Effector memory CD8-positive, alpha-beta T cell (primary cell): ENCODE measurements at regions not wholly inside any gene's neighbourhood (a gene's known extent, or its start where the extent isn't known, plus 50 kb on each side); places are given as distances from the start of the nearest gene placed in this dataset.

Experiments
- ATAC-seq: fragments of 150-1000 bp; cut with Tn5 transposase; replicated peaks from 2 replicates; pipeline ENCODE4 v1.10.0; 2021; ENCODE audit warnings: mild to moderate bottlenecking, moderate library complexity
- DNase-seq, 3 experiments: peaks; one replicate each; pipeline ENCODE4 v3.0.0; 2021
- H3K27ac Mint-ChIP-seq, 2 donors: one replicate each; pipeline ENCODE4 v1.8.0; 2022; ENCODE audit warnings: mild to moderate bottlenecking in 2 of 2, mixed read lengths in 2 of 2, moderate library complexity in 2 of 2
- H3K27me3 Mint-ChIP-seq, 2 donors: one replicate each; pipeline ENCODE4 v1.8.0; 2022; ENCODE audit warnings: mixed read lengths in 2 of 2
- H3K36me3 Mint-ChIP-seq: one replicate; pipeline ENCODE4 v1.8.0; 2022; ENCODE audit warnings: mild to moderate bottlenecking, moderate library complexity, mixed read lengths; ENCODE audit not compliant: insufficient read depth
- H3K4me1 Mint-ChIP-seq, 2 donors: one replicate each; pipeline ENCODE4 v1.8.0; 2022; ENCODE audit warnings: low read depth in 2 of 2, mixed read lengths in 2 of 2
- H3K4me3 Mint-ChIP-seq, 2 donors: one replicate each; pipeline ENCODE4 v1.8.0; 2022; ENCODE audit warnings: mild to moderate bottlenecking in 2 of 2, mixed read lengths in 2 of 2, moderate library complexity in 2 of 2
- H3K9me3 Mint-ChIP-seq, 2 donors: one replicate each; pipeline ENCODE4 v1.8.0; 2022; ENCODE audit warnings: mixed read lengths in 2 of 2

DNA sequence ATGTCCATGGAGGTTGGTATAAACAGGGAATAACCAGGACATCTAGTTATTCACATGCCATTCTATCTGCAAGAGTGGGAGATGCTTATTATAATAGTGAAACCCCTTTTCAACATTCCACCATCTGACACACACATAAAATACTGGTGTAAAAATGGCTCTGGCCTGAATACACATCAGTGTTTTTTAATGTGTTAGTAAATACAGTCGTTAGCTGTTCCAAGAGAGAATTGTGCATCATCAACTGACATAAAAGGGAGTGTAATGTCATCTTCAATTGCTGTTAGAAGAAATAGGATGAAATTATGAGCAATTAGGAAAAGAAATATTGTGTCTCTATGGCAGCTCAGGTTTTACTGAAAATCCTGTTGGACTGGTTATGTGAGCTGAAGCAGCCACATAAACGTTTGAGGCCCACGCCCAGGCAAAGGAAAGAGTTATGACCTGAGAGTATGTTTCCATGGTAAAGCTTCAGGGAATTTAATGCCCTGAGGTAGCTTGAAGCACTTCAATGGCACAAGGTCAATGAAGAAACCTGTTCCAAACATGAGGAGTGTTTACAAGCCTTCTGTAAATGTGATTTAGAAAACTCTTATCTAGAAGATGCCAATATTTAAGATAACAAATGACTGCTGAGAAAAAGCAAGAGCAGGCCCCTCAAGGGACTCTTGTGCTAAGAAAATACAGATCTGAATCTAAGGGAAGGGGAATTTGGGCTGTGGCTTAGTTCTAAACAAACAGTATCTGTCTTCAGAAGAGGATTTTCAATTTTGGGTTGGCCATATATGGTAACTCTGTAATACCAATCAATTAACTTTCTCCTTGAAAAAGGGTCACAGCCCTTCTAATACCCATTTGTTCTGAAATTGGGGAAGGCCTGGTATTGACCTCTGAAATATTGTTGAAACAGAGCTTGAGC, 384.3 kb downstream of the SEC16B start:
- Mint-ChIP-seq H3K4me1 (no peaks in the 10 kb centered on the region), H3K27ac (no peak overlapping the region), H3K4me3 (no peak overlapping the region), H3K36me3 (no peaks in the 10 kb centered on the region), H3K27me3 (no peaks in the 10 kb centered on the region), H3K9me3 (peaks cover 7 to 8% of the 10 kb centered on the region in 2 donors)
- DNase-seq (no peak), ATAC-seq (no peak)

DNA sequence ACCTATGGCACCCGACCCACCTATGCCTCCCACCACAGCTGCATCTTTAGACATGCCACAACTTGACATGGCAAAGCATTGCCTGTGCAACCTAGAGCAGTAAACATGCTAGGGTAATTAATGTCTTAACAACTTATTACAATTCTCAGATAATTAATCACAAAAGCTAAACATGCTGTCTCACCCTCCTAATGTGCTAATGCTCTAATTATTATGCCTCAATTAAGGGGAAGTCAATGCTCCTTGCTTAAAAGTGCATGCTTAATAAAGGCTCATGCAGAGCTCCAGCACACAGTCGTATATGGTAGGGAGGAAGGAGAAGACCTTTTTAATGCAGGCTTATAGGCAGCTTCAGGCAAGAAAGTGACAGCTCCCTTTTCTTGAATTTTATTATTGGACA, 396.0 kb downstream of the SEC16B start:
- peaks cover 7 to 21% of the 10 kb centered on the region in 2 donors for H3K9me3 Mint-ChIP-seq
- no peaks in the 10 kb centered on the region for H3K4me1 Mint-ChIP-seq
- DNase-seq, result no peak
- H3K36me3 Mint-ChIP-seq, result no peaks in the 10 kb centered on the region
- no peaks in the 10 kb centered on the region for H3K27me3 Mint-ChIP-seq
- H3K27ac Mint-ChIP-seq, result no peak overlapping the region
- H3K4me3 Mint-ChIP-seq, result no peak overlapping the region
- no peak for ATAC-seq

DNA sequence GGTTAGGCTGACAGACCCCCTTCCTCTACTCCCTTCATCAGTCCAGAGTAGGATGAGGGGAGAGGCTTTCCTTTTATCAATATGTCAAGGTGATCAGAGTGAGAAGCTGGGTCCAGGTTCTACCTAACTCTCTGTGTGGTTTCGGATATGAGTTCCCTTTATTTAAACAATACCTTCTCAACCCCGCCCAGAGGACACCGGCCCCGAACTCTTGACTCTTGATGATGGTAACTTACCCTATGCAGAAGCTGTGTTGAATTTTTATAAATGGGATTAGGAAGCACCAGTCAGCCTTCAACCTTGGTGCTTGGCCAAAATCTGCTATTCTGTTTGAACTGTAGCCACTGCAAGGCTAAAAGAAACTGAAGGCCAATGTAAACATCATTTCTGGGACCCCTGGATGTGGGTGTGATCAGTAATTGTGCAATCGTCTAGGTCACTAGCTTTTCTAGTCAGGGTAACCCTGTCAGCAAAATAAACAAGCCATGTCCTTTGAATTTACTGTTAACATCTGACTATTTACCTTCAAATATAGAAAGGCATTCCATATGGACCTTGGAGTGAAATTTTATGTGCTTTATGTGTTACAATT, 398.3 kb downstream of the SEC16B start:
- Mint-ChIP-seq H3K27me3 (no peaks in the 10 kb centered on the region), H3K27ac (no peak overlapping the region), H3K36me3 (no peaks in the 10 kb centered on the region), H3K4me3 (no peak overlapping the region), H3K9me3 (peaks cover 7 to 21% of the 10 kb centered on the region in 2 donors), H3K4me1 (no peaks in the 10 kb centered on the region)
- ATAC-seq, result no peak
- no peak for DNase-seq

DNA sequence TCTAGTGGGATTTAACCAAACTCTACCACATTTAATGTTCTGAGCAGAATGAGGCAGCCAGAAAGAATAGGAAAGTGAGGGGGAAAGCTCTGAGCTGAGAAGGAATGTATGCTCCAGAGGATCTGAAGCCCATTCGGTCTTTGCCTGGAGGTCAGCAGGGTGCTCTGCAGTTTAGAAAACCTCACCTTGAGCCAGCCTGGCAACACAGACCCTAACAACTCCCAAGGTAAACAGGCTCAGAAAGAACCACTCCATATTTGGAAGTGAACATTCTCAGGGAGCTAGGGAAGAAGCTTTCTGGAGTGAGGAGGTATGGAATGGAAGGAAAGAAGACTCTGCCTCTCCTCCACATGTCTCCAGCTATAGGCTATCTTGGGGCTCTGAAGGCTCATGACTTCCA, 398.8 kb downstream of the SEC16B start:
- no peak overlapping the region for H3K4me3 Mint-ChIP-seq
- DNase-seq, result no peak
- H3K27ac Mint-ChIP-seq, result no peak overlapping the region
- H3K27me3 Mint-ChIP-seq, result no peaks in the 10 kb centered on the region
- ATAC-seq, result no peak
- H3K9me3 Mint-ChIP-seq, result peaks cover 4 to 16% of the 10 kb centered on the region in 2 donors
- no peaks in the 10 kb centered on the region for H3K4me1 Mint-ChIP-seq
- no peaks in the 10 kb centered on the region for H3K36me3 Mint-ChIP-seq

DNA sequence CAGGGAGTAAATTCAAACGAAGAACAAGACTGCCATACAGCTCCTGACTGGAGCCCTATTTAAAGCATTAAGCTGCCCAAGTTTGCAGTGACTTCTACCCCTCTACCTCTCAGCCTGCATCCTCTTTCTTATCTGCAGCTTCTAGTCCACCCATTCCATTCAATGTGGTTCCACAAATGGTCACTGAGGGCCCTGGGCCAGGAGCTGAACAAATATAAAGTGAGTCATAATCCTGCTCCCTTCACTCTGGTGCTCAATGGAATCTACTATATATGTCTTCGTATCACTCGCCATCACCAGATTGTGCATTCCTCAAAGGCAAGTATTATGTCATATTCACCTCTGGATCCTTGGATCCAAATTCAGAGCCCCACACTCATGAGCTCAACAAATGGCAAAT, 398.7 kb downstream of the BRINP2 start:
- Mint-ChIP-seq H3K9me3 (peaks cover 2 to 13% of the 10 kb centered on the region in 2 donors), H3K4me1 (no peaks in the 10 kb centered on the region), H3K36me3 (no peaks in the 10 kb centered on the region), H3K4me3 (no peak overlapping the region), H3K27ac (no peak overlapping the region), H3K27me3 (no peaks in the 10 kb centered on the region)
- no peak for ATAC-seq
- DNase-seq, result no peak

DNA sequence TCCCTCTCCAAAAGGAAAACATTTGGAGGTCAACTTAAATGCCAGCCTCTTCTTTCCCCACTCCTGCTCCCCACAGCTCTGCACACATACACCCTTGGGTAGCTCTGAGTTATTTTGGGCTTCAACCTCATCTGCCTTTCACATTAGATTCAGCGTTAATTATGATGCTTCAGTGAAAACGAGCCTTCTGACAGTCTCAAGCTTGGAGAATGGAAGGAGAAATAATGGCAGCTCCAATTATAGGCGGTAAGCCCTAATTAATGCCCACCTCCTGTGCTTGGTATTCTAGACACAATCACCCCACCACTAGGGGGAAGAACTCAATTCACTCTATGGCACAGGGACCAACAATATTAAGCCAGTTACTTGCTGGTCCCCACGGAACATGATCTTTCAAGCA, 397.9 kb downstream of the BRINP2 start:
- no peaks in the 10 kb centered on the region for H3K27me3 Mint-ChIP-seq
- no peak overlapping the region for H3K4me3 Mint-ChIP-seq
- H3K9me3 Mint-ChIP-seq, result peaks cover 2 to 13% of the 10 kb centered on the region in 2 donors
- DNase-seq, result no peak
- no peak overlapping the region for H3K27ac Mint-ChIP-seq
- H3K36me3 Mint-ChIP-seq, result no peaks in the 10 kb centered on the region
- H3K4me1 Mint-ChIP-seq, result no peaks in the 10 kb centered on the region
- ATAC-seq, result no peak

DNA sequence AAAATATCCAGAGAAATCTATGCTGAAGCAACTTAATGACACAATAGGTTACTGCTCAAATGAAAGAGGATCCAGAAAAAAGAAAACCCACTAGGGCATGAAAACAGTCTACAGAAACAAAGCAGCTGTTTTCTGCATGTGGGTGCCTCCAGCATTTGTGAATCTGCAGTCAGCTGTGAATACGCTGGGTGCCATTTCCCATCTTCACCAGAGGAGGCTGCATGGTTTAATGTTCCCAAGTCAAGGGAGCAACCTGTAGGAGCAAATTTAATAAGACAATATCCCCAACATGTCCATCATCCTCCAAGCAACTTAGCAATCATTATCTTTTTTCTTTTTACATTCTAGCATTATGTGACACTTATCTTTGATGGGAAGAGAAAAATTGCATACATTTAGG, 396.6 kb downstream of the BRINP2 start:
- Mint-ChIP-seq H3K4me1 (no peaks in the 10 kb centered on the region), H3K27ac (no peak overlapping the region), H3K27me3 (no peaks in the 10 kb centered on the region), H3K9me3 (peaks cover 2 to 17% of the 10 kb centered on the region in 2 donors), H3K4me3 (no peak overlapping the region), H3K36me3 (no peaks in the 10 kb centered on the region)
- DNase-seq (no peak), ATAC-seq (no peak)

DNA sequence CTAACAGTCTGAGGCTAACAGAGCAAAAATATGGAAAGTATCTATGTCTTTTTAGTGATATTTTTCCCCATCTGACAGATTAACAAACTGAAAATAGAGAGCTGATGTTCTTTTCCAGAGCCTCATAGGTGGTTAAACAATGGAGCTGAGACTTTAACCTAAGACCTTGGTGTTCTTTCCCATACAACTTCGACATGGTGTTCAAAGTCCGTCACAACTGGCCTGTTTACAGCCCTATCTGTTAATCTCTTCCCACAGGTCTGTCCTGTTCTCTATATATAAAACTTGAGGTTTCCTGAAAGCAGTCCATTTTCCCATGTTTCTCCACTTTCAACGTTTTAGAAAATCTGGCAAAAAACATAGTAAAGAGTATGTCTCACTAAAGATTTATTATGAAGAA, 395.7 kb downstream of the BRINP2 start:
- no peak for DNase-seq
- no peak overlapping the region for H3K4me3 Mint-ChIP-seq
- no peaks in the 10 kb centered on the region for H3K36me3 Mint-ChIP-seq
- H3K27me3 Mint-ChIP-seq, result no peaks in the 10 kb centered on the region
- no peak for ATAC-seq
- H3K9me3 Mint-ChIP-seq, result peaks cover 2 to 24% of the 10 kb centered on the region in 2 donors
- H3K4me1 Mint-ChIP-seq, result no peaks in the 10 kb centered on the region
- no peak overlapping the region for H3K27ac Mint-ChIP-seq

DNA sequence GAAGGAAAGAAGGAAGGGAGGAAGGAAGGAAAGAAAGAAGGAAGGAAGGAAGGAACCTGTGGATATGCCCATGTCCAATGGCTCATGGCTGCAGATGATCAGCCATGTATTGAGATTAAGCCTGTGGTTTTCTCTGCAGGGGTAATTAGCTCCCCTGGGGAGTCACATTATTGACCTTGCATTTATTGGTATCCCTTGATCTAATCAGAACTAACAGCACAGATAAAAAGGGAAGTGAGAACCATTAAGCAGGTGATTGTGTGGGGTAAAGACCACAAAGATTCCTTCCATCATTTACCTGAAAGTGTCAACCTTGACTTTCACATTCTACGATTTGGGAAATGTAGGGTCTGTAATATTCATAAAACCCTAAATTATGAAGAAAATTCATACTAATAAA, 390.7 kb downstream of the BRINP2 start:
- ATAC-seq, result no peak
- H3K36me3 Mint-ChIP-seq, result no peaks in the 10 kb centered on the region

DNA sequence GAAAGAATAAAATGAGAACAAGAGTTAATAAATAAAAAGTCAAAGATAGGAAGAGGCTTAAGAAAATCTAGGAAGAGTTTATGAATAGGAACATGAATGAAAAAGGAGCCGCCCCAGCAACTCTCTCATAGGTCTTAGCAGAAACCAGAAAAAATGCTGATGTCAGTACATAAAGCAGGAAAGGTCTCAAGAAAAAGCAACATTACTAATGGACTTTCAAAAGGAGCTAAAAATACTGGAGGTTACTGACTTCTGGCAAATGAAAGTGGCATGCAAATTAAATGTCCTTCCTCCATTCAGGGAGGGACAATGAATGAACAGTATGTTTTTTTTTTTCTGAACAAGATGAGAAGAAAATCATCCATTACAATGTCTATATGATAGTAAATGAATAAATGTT, 387.6 kb downstream of the BRINP2 start:
- H3K4me1 Mint-ChIP-seq, result no peaks in the 10 kb centered on the region
- no peak for DNase-seq
- no peaks in the 10 kb centered on the region for H3K27me3 Mint-ChIP-seq
- no peaks in the 10 kb centered on the region for H3K36me3 Mint-ChIP-seq
- H3K9me3 Mint-ChIP-seq, result peaks cover 5 to 53% of the 10 kb centered on the region in 2 donors
- H3K27ac Mint-ChIP-seq, result no peak overlapping the region
- ATAC-seq, result no peak
- H3K4me3 Mint-ChIP-seq, result no peak overlapping the region

More for the DNA sequence above, 390.7 kb downstream of the BRINP2 start:
- no peaks in the 10 kb centered on the region for H3K27me3 Mint-ChIP-seq
- no peak overlapping the region for H3K4me3 Mint-ChIP-seq
- H3K4me1 Mint-ChIP-seq, result no peaks in the 10 kb centered on the region
- peaks cover 5 to 39% of the 10 kb centered on the region in 2 donors for H3K9me3 Mint-ChIP-seq
- no peak overlapping the region for H3K27ac Mint-ChIP-seq
- no peak for DNase-seq

DNA sequence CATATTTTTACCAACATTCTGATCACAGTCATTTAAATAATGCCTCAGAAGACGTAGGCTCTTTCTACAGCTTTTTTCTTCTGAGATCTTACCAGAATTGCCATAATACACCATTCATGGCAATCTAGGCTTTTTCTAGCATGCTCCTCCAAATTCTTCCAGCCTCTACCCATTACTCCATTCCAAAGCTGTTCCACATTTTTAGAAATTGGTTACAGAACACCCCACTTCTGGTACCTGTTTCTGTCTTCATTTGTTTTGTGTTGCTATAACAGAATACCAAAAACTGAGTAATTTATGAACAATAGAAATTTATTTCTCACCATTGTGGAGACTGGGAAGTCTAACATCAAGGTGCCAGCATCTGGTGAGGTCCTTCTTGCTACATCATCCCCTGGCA, 385.4 kb downstream of the BRINP2 start:
- Mint-ChIP-seq H3K27me3 (no peaks in the 10 kb centered on the region), H3K27ac (no peak overlapping the region), H3K9me3 (peaks cover 8 to 45% of the 10 kb centered on the region in 2 donors), H3K4me3 (no peak overlapping the region), H3K36me3 (no peaks in the 10 kb centered on the region), H3K4me1 (no peaks in the 10 kb centered on the region)
- ATAC-seq (no peak), DNase-seq (no peak)

DNA sequence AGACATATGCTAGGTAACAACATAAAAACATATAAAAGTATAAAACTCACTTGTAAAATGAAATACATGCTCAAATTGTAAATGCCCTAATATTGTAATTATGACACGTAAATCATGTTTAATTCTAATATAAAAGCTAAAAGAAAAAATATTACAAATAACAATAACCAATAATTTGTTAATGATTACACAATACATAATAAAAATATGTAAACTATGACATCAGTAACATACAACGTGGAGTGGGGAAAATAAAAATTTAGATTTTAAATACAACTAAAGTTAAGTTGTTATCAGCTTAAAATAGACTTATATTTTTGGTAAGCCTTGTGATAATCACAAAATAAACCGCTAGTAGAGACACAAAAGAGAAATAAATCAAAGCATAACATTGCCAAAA, 376.4 kb downstream of the BRINP2 start:
- DNase-seq (no peak), ATAC-seq (no peak)
- no peaks in the 10 kb centered on the region for H3K27me3 Mint-ChIP-seq
- H3K9me3 Mint-ChIP-seq, result peaks cover 0 to 2% of the 10 kb centered on the region in 2 donors
- no peaks in the 10 kb centered on the region for H3K36me3 Mint-ChIP-seq
- no peak overlapping the region for H3K4me3 Mint-ChIP-seq
- H3K27ac Mint-ChIP-seq, result no peak overlapping the region
- no peaks in the 10 kb centered on the region for H3K4me1 Mint-ChIP-seq

DNA sequence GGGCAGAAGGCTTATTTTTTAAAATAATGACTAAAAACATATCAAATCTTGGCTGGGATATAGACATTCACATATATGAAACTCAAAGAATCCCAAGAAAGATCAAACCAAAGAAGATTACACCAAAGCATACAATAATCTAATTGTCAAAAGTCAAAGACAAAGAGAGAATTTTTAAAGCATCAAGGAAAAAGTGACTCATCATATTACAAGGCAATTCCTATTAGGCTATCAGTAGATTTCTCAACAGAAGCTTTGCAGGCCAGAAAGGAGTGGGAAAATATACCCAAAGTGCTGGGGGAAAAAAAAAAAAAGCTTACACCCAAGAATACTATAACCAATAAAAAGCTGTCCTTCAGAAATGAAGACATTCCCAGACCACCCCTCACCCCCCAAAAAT, 375.6 kb downstream of the BRINP2 start:
- Mint-ChIP-seq H3K36me3 (no peaks in the 10 kb centered on the region), H3K4me3 (no peak overlapping the region), H3K27ac (no peak overlapping the region), H3K27me3 (no peaks in the 10 kb centered on the region), H3K4me1 (no peaks in the 10 kb centered on the region), H3K9me3 (peaks cover 0 to 2% of the 10 kb centered on the region in 2 donors)
- DNase-seq (no peak), ATAC-seq (no peak)

DNA sequence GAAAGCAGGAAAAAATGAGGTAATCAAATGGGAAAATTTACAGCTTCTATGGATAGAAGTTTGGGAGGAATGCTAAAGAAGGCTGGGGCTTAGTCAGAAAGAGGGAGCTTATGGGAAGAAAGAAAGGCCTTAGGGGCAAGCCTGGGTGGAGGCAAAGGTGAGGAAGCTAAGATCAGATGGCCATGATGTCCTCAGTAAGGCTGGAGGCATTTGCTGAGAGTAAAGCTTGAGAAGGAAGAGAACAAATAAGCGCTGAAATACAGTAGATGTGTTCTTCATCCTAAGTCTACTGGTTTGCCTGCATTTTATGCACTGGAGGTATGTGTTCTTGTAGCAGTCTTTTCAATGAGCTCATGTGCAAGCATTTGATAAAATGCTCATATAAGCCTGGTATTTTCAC, 355.4 kb downstream of the BRINP2 start:
- Mint-ChIP-seq H3K36me3 (no peaks in the 10 kb centered on the region), H3K9me3 (peaks cover 8 to 9% of the 10 kb centered on the region in 2 donors), H3K4me3 (no peak overlapping the region), H3K4me1 (no peaks in the 10 kb centered on the region), H3K27ac (no peak overlapping the region), H3K27me3 (no peaks in the 10 kb centered on the region)
- DNase-seq (no peak), ATAC-seq (no peak)
